HEK293 (cell line): ENCODE measurements at regions not wholly inside any gene's neighbourhood (a gene's known extent, or its start where the extent isn't known, plus 50 kb on each side); places are given as distances from the start of the nearest gene placed in this dataset.

Experiments used
- CTCF ChIA-PET: fragments of 350-600 bp; formaldehyde crosslinking; extraction: SDS; loops from one replicate; lab custom pipeline; 2021; ENCODE audit warnings: antibody characterized with exemption; lab: Yijun Ruan, JAX
- POLR2A ChIA-PET: fragments of 300-600 bp; formaldehyde crosslinking; extraction: SDS; loops from one replicate; lab custom pipeline; 2020; ENCODE audit warnings: antibody characterized with exemption, inconsistent platforms; lab: Yijun Ruan, JAX
- H3K27ac ChIP-seq: fragments of 200-500 bp; sonication (Bioruptor generic); 2 replicates; pipeline ENCODE4 v1.5.1; 2014; ENCODE audit warnings: low read depth, low read length, control low read depth, inconsistent platforms; ENCODE audit errors: extremely low read depth
- H3K36me3 ChIP-seq, 2 experiments: fragments of 200-500 bp in 1 of 2; sonication (Bioruptor generic) in 1 of 2; 1 replicate in 1 of 2; 2 replicates in 1 of 2; pipeline ENCODE4 v1.5.1; 2014 to 2017; ENCODE audit warnings: inconsistent platforms in 2 of 2, low read length in 2 of 2; ENCODE audit not compliant: control insufficient read depth in 2 of 2, insufficient read depth in 1 of 2
- H3K4me1 ChIP-seq: fragments of 200-500 bp; sonication (Bioruptor generic); 2 replicates; pipeline ENCODE4 v1.5.1; 2014; ENCODE audit warnings: mild to moderate bottlenecking, low read length, inconsistent platforms; ENCODE audit not compliant: control insufficient read depth, insufficient read depth
- H3K4me3 ChIP-seq: 2 replicates; pipeline ENCODE4 v1.5.1; 2011; ENCODE audit warnings: low read depth, mild to moderate bottlenecking, control low read depth, low read length, moderate library complexity
- H3K9me3 ChIP-seq: fragments of 200-500 bp; sonication (Bioruptor generic); 2 replicates; pipeline ENCODE4 v1.5.1; 2014; ENCODE audit warnings: low read depth, low read length, inconsistent platforms; ENCODE audit not compliant: control insufficient read depth, insufficient read depth
- ATF2 ChIP-seq: fragments of 450-650 bp; formaldehyde crosslinking; IDR thresholded peaks from 2 replicates; pipeline ENCODE4 v1.5.1; 2016; ENCODE audit warnings: missing biosample characterization, missing genetic modification characterization, low read depth
- BCL6B ChIP-seq: fragments of 450-650 bp; formaldehyde crosslinking; IDR thresholded peaks from 2 replicates; pipeline ENCODE4 v1.5.1; 2017; ENCODE audit warnings: missing biosample characterization, missing genetic modification characterization
- GLI4 ChIP-seq: fragments of 450-650 bp; formaldehyde crosslinking; IDR thresholded peaks from 2 replicates; pipeline ENCODE4 v1.5.1; 2016; ENCODE audit warnings: missing biosample characterization, missing genetic modification characterization
- KLF9 ChIP-seq: fragments of 450-650 bp; formaldehyde crosslinking; IDR thresholded peaks from 2 replicates; pipeline ENCODE4 v1.5.1; 2016; ENCODE audit warnings: missing biosample characterization, missing genetic modification characterization, low read depth
- PRDM4 ChIP-seq: fragments of 450-650 bp; formaldehyde crosslinking; IDR thresholded peaks from 2 replicates; pipeline ENCODE4 v1.5.1; 2017; ENCODE audit warnings: missing biosample characterization, missing genetic modification characterization
- PRDM6 ChIP-seq: fragments of 450-650 bp; formaldehyde crosslinking; IDR thresholded peaks from 2 replicates; pipeline ENCODE4 v1.5.1; 2017; ENCODE audit warnings: missing biosample characterization, missing genetic modification characterization
- ZBTB10 ChIP-seq: fragments of 450-650 bp; formaldehyde crosslinking; IDR thresholded peaks from 2 replicates; pipeline ENCODE4 v1.5.1; 2016; ENCODE audit warnings: missing biosample characterization, missing genetic modification characterization
- ZFHX2 ChIP-seq: fragments of 450-650 bp; formaldehyde crosslinking; conservative IDR thresholded peaks from 2 replicates; pipeline ENCODE4 v1.5.1; 2016; ENCODE audit warnings: missing biosample characterization, missing genetic modification characterization
- ZFP37 ChIP-seq: fragments of 450-650 bp; formaldehyde crosslinking; IDR thresholded peaks from 2 replicates; pipeline ENCODE4 v1.5.1; 2016; ENCODE audit warnings: missing biosample characterization, missing genetic modification characterization
- ZNF121 ChIP-seq: fragments of 450-650 bp; formaldehyde crosslinking; IDR thresholded peaks from 2 replicates; pipeline ENCODE4 v1.5.1; 2016; ENCODE audit warnings: missing biosample characterization, missing genetic modification characterization
- ZNF138 ChIP-seq: fragments of 450-650 bp; formaldehyde crosslinking; IDR thresholded peaks from 2 replicates; pipeline ENCODE4 v1.5.1; 2016; ENCODE audit warnings: missing biosample characterization, missing genetic modification characterization, borderline replicate concordance
- ZNF184 ChIP-seq: fragments of 450-650 bp; IDR thresholded peaks from 2 replicates; pipeline ENCODE4 v1.5.1; 2018; ENCODE audit warnings: missing biosample characterization, mild to moderate bottlenecking, missing genetic modification characterization
- ZNF350 ChIP-seq: fragments of 450-650 bp; formaldehyde crosslinking; IDR thresholded peaks from 2 replicates; pipeline ENCODE4 v1.5.0; 2017; ENCODE audit warnings: missing biosample characterization, mild to moderate bottlenecking, missing genetic modification characterization
- ZNF354C ChIP-seq: fragments of 450-650 bp; formaldehyde crosslinking; IDR thresholded peaks from 2 replicates; pipeline ENCODE4 v1.5.1; 2016; ENCODE audit warnings: missing biosample characterization, missing genetic modification characterization, low read depth, borderline replicate concordance
- ZNF362 ChIP-seq: fragments of 450-650 bp; formaldehyde crosslinking; IDR thresholded peaks from 2 replicates; pipeline ENCODE4 v1.5.1; 2016; ENCODE audit warnings: missing biosample characterization, missing genetic modification characterization
- ZNF510 ChIP-seq: fragments of 450-650 bp; formaldehyde crosslinking; IDR thresholded peaks from 2 replicates; pipeline ENCODE4 v1.5.1; 2018; ENCODE audit warnings: mild to moderate bottlenecking, missing genetic modification characterization, missing biosample characterization; ENCODE audit not compliant: insufficient replicate concordance
- ZNF558 ChIP-seq: fragments of 450-650 bp; formaldehyde crosslinking; IDR thresholded peaks from 2 replicates; pipeline ENCODE4 v1.5.1; 2016; ENCODE audit warnings: missing biosample characterization, missing genetic modification characterization
- ZNF580 ChIP-seq: fragments of 450-650 bp; formaldehyde crosslinking; IDR thresholded peaks from 2 replicates; pipeline ENCODE4 v1.5.1; 2016; ENCODE audit warnings: missing biosample characterization, missing genetic modification characterization
- ZNF624 ChIP-seq: fragments of 450-650 bp; formaldehyde crosslinking; IDR thresholded peaks from 2 replicates; pipeline ENCODE4 v1.5.1; 2017; ENCODE audit warnings: missing biosample characterization, missing genetic modification characterization
- ZNF654 ChIP-seq: fragments of 450-650 bp; formaldehyde crosslinking; IDR thresholded peaks from 2 replicates; pipeline ENCODE4 v1.5.1; 2016; ENCODE audit warnings: low read depth, missing biosample characterization, missing genetic modification characterization
- ZNF670 ChIP-seq: fragments of 450-650 bp; formaldehyde crosslinking; IDR thresholded peaks from 2 replicates; pipeline ENCODE4 v1.5.1; 2016; ENCODE audit warnings: missing biosample characterization, missing genetic modification characterization, low read depth
- ZNF747 ChIP-seq: fragments of 450-650 bp; formaldehyde crosslinking; IDR thresholded peaks from 2 replicates; pipeline ENCODE4 v1.5.1; 2016; ENCODE audit warnings: missing biosample characterization, missing genetic modification characterization
- ZNF837 ChIP-seq: fragments of 450-650 bp; formaldehyde crosslinking; IDR thresholded peaks from 2 replicates; pipeline ENCODE4 v1.5.1; 2016; ENCODE audit warnings: missing biosample characterization, missing genetic modification characterization

GRCh38 chr11:38046571-38047135 lies 1448.6 kb upstream of the RAG2 start:
- Histone ChIP-seq H3K4me1 (no peaks in the 10 kb centered on the region), H3K9me3 (no peaks in the 10 kb centered on the region), H3K4me3 (no peak overlapping the region), H3K36me3 (no peaks in the 10 kb centered on the region), H3K27ac (no peak overlapping the region)
- ChIA-PET CTCF (no interaction called here), POLR2A (no interaction called here)
- TF ChIP-seq ZNF362 (no peak), KLF9 (tag by site-specific recombination) (no peak), ZNF350 (no peak), GLI4 (no peak), ZFP37 (tag by site-specific recombination) (no peak), ZFHX2 (no peak), ZNF138 (no peak), ZNF624 (tag by site-specific recombination) (no peak), ZNF747 (tag by site-specific recombination) (no peak), ZNF121 (tag by site-specific recombination) (no peak), ZNF837 (no peak), ZNF510 (tag by site-specific recombination) (no peak), ZNF184 (tag by site-specific recombination) (no peak), ZBTB10 (tag by site-specific recombination) (no peak)

- POLR2A ChIA-PET = no interaction called here
- H3K9me3 ChIP-seq = no peaks in the 10 kb centered on the region
- no peak overlapping the region for H3K27ac ChIP-seq
- CTCF ChIA-PET = no interaction called here
- no peaks in the 10 kb centered on the region for H3K4me1 ChIP-seq
- no peaks in the 10 kb centered on the region for H3K36me3 ChIP-seq
- TF ChIP-seq ATF2 (tag by site-specific recombination) (peak; percentile 52; the same call in 1 of the 2 replicates), ZNF670 (tag by site-specific recombination) (no peak), ZNF580 (tag by site-specific recombination) (no peak), PRDM6 (tag by site-specific recombination) (no peak), ZNF354C (tag by site-specific recombination) (no peak), ZNF654 (tag by site-specific recombination) (no peak), PRDM4 (tag by site-specific recombination) (no peak), ZNF558 (no peak), BCL6B (tag by site-specific recombination) (no peak)
- H3K4me3 ChIP-seq = no peak overlapping the region
Measured at GRCh38 chr11:38043060-38043459, 1445.0 kb upstream of the RAG2 start.
